HT1080 (cell line): ENCODE measurements at regions not wholly inside any gene's neighbourhood (a gene's known extent, or its start where the extent isn't known, plus 50 kb on each side); places are given as distances from the start of the nearest gene placed in this dataset.

Source experiments
- DNase-seq: peaks from one replicate; pipeline ENCODE4 v3.0.0-alpha.2; 2015; ENCODE audit warnings: low read depth

DNA sequence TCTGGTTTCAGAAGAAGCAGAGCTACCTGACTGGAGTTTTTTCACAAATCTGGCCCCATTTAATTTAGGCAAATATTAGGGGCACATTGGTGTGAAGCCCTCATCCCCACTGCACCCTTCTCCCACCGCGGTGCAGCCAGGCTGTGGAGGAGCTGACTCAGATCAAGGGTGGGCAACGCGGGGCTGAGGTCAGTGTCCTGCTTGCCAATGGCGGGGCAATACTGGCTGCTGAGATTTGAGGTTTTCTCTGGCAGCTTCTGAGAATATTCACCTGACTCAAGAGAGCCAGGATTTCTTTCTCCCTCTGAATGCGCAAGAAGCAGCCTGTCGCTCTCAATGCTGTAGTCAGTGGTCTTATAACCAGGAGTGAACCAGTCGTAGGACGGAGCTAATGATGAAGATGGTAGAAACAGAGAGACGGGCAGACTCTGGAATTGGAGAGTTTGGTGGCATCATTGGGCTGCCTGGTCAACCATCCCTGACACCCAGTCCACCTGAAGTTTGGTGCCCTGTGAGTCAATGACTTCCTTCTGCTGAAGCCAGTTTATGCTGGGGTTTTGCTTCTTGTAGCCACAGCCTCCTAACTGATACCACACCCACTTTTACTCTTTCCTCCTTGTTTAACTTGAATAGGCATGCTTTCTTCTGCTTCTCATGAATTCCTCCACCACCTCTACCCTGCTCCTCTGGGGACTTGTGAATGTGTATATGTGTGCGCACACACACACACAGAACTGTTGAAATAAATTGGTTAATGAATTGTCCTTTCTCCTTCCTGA, 123.7 kb upstream of the CTBP2 start:
- no peak for DNase-seq

GRCh38 chr10:125283191-125283835, 123.0 kb upstream of the CTBP2 start:
- no peak for DNase-seq

DNA sequence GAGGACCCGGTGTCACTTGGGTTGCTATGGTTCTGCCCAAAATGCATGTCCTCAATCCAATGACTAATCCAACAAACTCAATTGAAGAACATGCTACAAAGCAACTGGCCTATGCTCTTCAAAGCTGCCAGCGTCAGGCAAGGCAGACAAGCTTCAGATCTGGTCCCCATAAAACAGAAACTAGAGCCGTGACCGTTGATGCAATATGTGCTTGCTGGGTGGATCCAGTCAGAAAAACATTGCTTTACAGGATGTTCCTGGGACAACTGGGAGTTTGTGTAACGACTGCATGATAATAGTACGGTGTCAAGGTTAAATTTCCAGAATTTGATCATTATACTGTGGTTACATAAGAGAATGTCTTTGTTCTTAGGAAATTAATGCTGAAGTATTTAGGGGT, 120.7 kb upstream of the CTBP2 start:
- no peak for DNase-seq

DNA sequence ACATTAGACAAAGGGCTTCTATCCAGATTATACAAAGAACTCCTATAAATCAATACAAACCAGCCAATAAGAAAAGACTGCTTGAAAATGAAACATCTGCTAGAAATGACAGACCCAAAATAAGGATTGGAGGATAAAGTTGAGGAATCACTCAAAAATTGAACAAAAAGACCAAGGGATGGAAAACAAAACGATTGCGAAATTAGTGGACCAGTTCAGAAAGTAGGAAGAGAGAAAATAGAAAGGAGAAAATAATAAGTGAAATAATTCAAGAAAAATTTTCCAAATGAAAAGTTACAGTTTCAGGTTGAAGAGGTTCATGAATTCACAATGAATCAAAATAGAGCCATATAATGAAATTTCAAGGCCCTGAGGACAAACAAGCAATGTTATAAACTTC, 115.8 kb upstream of the CTBP2 start:
- no peak for DNase-seq

DNA sequence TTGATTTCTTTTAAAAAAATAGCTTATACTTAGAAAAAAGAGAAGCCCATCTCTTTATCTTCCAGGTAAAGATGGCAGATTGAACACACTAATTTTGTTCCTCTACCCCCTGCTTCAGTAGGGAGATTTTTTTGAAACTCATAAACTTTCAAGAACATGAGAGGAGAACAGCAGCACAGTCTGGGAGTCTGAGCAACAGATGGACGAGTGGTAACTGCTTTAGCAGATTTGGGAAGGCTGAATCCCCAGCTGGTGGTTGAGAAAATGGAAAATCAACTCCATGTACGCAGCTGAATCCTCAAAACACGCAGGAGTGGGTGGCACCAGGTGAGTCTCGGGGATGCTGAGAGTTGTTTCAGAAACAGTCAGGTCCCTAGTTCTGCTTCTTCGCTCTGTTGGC, 114.6 kb upstream of the CTBP2 start:
- no peak for DNase-seq

DNA sequence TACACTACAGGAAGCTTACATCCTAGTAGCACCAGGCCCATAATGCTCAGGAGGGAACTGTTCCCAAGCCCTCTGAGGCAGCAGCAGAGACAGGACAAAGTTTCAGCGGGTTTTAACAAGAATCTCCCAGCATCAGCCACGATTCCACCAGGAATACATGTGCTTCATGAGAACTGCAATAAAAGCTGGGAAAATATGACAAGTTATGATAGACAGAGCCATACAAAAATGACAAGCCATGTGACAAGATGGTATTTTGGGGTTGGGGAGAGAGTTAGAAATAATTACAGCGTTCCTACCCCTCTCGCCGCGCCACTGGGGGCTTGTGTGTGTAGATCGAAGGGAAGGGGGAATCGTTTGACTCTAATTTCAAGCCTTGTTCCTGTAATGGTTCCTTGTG, 112.7 kb upstream of the CTBP2 start:
- no peak for DNase-seq

- no peak for DNase-seq
Observed at GRCh38 chr10:125269716-125270115, 109.4 kb upstream of the CTBP2 start.

DNA sequence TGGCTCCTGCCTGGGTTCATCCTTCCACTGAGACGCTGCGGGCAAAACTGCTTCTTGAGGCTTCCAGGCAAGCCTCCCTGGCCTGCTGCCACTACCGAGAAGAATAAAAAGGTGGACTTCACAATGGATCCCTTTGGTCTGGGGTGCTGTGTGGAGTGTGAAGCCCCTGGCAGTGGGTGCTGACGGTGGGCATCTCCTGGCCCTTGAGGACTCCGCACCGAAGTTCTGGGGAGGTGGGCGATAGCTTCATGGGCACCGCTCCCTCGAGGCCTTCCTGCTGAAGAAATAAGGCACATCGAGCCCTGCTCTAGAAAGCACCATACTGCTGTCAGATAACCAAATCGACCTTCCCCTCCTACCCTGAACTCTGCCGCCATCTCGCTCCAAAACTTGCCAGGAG, 106.6 kb upstream of the CTBP2 start:
- DNase-seq, result no peak

DNA sequence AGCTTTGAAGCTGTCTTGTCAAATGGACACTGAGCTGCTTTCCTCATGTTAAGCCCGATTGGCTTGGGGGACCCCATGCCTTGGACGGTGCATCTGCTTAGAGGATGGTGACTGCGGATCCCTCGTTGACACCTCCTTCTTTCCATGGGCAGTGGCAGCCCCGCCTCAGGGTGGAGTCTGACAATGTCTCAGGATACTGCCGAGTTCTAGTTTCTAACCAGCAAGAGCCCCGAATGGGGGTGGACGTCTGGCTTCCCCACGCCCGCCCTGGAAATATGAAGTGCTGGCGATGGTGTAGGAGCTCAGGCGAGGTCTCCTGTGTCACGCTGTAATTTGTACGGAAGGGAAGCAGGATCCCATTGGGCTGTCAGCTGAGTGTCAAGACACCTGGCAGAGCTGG, 106.2 kb upstream of the CTBP2 start:
- no peak for DNase-seq

- no peak for DNase-seq
Observed at GRCh38 chr10:125265579-125265955, 105.2 kb upstream of the CTBP2 start.

DNA sequence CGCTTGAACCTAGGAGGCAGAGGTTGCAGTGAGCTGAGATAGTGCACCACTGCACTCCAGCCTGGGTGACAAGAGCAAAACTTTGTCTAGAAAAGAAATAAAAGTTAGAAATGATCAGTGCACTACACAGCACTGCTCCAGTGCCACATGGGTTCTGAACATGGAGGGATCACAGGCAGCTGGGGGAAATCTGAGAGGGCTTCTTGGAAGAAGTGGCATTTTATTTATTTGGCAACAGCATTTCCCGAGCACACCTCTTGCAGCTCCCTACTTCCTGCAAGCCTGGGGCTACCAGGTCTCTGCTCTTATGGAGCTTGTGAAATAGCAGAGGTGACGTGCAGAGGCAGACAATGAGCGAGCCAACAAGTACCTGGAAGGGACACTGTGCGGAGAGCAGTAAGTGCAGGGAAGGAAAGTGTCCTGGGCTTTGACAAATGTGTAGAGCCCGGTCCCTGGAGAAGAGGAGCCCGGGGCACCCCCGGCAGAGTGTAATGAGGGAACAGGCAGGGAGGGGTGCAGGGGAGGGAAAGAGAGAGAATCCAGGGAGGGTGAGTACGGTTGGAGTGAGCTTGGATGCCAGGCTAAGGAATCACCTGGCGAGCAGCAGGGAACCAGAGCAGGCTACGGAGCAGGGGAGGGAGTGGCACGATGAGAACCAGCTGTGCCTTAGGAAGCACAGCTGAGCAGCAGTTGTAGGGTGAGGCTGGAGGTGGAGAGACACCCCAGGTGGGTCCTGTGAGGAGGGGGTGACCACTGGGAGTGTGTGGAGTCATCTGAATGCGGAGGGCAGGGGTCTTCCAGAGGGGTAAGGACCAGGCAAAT, 104.6 kb upstream of the CTBP2 start:
- no peak for DNase-seq

- DNase-seq, result no peak
Observed at GRCh38 chr10:125264091-125264490, 103.7 kb upstream of the CTBP2 start.

GRCh38 chr10:125263551-125263950, 103.2 kb upstream of the CTBP2 start:
- DNase-seq, result peak; percentile 57

DNA sequence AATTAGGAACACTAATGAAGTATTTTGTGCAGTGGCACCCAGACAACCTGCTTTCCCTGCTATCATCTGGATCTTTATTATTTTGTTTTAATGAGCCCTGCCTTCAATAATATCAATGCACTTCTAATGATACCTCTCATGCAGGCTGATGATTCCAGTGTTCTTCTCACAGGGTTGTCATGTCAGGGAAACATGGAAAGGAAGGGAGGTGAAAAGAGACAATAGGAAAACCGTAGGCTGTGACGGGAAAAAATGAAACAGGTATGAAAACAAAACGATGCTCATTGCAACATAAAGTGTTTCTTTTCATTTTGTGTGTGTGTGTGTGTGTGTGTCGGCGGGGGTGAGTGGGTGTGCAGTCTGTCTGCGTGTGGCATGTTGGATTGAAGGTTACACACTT, 102.6 kb upstream of the CTBP2 start:
- no peak for DNase-seq

DNA sequence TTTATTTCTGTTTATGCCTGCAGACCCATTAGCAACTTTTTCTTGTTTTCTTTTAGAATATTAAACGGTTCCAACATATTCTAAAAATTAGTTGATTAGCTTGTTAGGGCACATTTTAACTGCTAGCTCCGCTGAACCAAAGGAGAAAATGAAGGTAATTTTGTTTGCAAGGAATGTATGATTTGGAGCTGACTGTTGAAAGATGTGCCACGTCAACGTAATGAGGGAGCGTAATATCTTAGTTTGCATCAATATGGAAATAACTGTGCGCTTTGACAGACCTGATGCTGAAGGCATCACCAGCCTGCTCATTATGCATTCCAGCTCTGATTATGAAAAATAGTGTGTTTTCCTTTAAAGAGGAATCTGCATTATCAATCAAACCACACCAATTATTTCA, 102.0 kb upstream of the CTBP2 start:
- no peak for DNase-seq

DNA sequence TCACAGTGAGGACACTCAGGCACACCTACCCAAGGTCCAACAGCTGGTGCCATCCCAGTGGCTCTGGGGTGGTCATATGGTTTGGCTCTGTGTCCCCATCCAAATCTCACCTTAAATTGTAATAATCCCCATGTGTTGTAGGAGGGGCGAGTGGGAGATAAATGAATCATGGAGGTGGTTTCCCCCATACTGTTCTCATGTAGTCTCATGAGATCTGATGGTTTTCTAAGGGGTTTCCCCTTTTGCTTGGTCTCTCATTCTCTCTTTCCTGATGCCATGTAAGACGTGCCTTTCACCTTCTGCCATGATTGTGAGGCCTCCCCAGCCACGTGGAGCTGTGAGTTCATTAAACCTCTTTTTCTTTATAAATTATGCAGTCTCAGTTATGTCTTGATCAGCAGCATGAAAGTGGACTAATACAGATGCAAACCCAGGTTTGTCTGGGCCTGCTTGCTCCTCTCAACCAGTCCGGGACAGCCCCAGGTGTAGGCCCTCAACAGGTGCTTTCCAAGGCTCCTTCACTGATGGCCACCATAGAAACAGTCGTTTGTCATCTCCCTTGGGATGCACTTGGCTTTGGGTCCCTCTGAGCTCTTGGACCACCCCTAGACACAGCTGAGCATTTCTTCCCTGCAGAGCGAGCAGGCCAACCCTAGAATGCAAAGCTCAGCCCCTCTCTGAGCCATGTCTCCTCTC, 101.3 kb upstream of the CTBP2 start:
- DNase-seq, result no peak

GRCh38 chr10:125260260-125260659, 99.9 kb upstream of the CTBP2 start:
- DNase-seq, result no peak

DNA sequence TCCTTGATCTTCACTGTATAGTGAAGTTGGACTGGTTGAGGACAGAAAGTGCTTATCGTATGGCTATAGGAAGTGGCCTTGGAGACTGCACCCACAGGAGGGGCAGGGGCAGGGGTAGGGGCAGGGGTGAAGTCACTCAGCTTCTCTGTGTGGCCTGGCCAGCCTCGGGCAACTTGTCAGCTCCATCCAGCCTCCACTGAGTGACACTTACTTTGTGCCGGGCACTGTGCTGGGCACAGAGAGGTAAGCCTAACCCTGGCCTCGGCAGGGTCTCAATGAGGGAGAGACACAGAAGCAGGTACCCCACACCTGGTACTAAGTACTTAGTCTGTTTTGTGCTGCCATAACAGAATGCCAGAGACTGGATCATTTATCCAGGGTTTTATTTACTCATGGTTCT, 99.3 kb upstream of the CTBP2 start:
- DNase-seq, result no peak

DNA sequence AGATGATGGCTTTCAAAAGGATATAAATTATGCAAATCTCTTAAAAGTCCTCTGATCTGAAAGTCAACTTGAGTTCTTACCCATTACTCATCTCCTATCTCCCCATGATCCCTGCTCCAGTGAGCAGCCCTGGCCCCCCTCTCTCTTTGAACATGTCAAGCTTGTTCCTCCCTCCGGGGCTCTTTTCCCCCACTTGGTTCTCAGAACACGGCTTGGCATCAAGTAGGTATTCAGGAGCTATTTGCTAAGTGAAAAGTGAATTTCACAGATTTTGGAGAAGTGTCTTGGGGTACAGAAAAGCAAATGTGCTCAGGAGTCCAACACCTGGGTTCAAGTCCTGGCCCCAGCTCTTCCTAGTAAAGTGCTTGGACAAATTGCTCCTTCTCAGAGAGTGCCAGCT, 98.3 kb upstream of the CTBP2 start:
- DNase-seq, result no peak

DNA sequence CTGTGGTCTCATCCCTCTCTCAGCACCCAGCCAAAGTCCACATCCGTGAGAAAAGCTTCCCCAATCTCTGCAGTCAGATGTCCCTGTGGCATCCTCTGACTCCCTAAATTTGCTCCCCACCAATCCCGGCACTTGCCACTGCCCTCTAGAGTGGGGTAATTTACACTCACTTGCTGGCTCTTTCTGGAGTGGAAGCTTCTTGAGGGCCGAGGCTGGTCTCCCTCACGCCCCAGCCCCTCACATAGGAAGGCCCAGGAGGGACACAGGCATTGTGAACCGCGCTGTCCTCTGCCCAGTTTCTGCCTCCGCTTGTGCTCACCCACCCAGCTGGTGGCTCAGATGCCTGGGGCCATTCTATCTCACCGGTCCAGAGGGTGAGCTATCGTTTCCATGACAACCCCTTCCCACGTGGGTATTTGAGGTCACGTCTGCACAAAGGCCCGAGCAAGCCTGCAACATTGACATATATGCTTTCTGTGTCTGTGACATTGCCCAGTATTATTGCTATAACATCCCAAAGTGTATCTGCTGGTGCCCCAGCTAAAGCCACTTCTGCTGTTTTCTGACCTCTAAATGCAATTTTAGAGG, 97.3 kb upstream of the CTBP2 start:
- DNase-seq, result no peak

- no peak for DNase-seq
Observed at GRCh38 chr10:125256026-125256425, 95.7 kb upstream of the CTBP2 start.

DNA sequence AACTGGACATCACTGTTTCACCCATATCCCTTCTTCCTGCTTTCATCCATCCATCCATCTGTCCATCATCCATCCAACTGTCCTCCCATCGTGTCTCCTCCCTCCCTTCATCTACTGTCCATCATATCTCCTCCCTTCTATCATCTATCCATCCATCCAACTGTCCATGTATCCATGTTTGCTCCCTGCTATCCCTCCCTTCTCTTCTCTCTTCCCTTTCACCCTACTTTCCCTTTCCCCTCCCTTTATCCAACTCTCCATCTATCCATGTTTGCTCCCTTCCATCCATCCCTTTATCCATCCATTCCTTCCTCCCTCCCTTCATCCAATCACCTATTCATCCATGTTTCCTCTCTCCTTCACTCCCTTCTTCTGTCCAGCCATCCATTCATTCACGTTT, 92.6 kb upstream of the CTBP2 start:
- DNase-seq, result no peak
